RWPE1 (cell line): ENCODE measurements at regions not wholly inside any gene's neighbourhood (a gene's known extent, or its start where the extent isn't known, plus 50 kb on each side); places are given as distances from the start of the nearest gene placed in this dataset.

Experiments
- CTCF ChIA-PET: fragments of 350-600 bp; sonication (Branson Sonifier 250); formaldehyde crosslinking; extraction: SDS; loops from one replicate; lab custom pipeline; 2021; lab: Yijun Ruan, JAX
- POLR2A ChIA-PET: fragments of 400-600 bp; formaldehyde crosslinking; extraction: SDS; loops from one replicate; lab custom pipeline; 2020; ENCODE audit warnings: antibody characterized with exemption; ENCODE audit not compliant: low non-redundant PET; lab: Yijun Ruan, JAX
- DNase-seq: peaks from one replicate; pipeline ENCODE4 v3.0.0; 2012; ENCODE audit warnings: low spot score
- H3K27ac ChIP-seq: fragments of 450-650 bp; 2 replicates; pipeline ENCODE4 v1.5.1; 2017
- TF ChIP-seq, protein P1 (sequence below): fragments of 450-650 bp; conservative IDR thresholded peaks from 2 replicates; pipeline ENCODE4 v1.5.1; 2017; ENCODE audit warnings: low read depth, mild to moderate bottlenecking

GRCh38 chr13:72456486-72456885 lies 270.9 kb downstream of the MZT1 start:
- TF ChIP-seq, protein P1, sequence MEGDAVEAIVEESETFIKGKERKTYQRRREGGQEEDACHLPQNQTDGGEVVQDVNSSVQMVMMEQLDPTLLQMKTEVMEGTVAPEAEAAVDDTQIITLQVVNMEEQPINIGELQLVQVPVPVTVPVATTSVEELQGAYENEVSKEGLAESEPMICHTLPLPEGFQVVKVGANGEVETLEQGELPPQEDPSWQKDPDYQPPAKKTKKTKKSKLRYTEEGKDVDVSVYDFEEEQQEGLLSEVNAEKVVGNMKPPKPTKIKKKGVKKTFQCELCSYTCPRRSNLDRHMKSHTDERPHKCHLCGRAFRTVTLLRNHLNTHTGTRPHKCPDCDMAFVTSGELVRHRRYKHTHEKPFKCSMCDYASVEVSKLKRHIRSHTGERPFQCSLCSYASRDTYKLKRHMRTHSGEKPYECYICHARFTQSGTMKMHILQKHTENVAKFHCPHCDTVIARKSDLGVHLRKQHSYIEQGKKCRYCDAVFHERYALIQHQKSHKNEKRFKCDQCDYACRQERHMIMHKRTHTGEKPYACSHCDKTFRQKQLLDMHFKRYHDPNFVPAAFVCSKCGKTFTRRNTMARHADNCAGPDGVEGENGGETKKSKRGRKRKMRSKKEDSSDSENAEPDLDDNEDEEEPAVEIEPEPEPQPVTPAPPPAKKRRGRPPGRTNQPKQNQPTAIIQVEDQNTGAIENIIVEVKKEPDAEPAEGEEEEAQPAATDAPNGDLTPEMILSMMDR = no peak
- no peak overlapping the region for H3K27ac ChIP-seq
- CTCF ChIA-PET = no interaction called here
- DNase-seq = no peak
- POLR2A ChIA-PET = no interaction called here

DNA sequence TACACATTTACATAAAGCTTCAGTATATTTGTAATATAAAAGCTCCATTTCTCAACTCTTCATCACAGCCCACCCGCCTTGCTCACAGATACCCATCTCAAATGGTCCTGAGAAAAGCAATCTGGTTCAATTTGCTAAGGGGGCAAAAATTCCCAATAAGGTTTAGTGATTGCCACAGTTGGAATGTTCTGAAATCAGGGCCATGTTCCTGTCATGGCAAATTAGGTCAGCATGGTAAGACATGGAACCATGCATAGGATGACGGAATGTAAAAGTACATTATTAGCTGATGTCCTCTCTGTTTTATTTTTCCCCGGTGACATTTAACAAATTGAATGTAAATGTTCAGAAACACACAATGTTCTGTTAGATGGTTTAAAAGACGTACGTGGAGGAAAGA lies 274.3 kb downstream of the MZT1 start:
- no peak for DNase-seq
- no peak overlapping the region for H3K27ac ChIP-seq
- ChIA-PET CTCF (interaction anchor here (0.5 kb wide), 1 partner anchor 49 kb away, joined by 3 read pairs; no protein-coding TSS in a partner anchor), POLR2A (no interaction called here)
- TF ChIP-seq, protein P1 = no peak

DNA sequence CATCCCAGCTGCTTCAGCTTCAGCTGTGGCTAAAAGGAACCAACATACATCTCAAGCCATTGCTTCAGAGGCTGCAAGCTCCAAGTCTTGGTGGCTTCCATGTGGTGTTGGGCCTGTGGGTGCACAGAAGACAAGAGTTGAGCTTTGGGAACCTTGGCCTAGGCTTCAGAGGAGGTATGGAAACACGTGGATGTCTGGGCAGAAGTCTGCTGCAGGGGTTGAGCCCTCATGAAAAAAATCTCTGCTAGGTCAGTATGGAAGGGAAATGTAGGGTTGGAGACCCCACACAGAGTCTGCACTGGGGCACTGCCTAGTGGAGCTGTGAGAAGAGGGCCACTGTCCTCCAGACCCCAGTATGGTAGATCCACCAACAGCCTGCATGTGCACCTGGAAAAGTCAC lies 279.3 kb downstream of the MZT1 start:
- DNase-seq = no peak
- H3K27ac ChIP-seq = no peak overlapping the region
- POLR2A ChIA-PET = no interaction called here
- CTCF ChIA-PET = no interaction called here
- TF ChIP-seq, protein P1 = no peak

GRCh38 chr13:72444999-72445398 lies 282.4 kb downstream of the MZT1 start:
- DNase-seq = no peak
- POLR2A ChIA-PET = no interaction called here
- TF ChIP-seq, protein P1 = no peak
- CTCF ChIA-PET = interaction anchor here (0.6 kb wide), 1 partner anchor 165 kb away, joined by 3 read pairs; no protein-coding TSS in a partner anchor
- H3K27ac ChIP-seq = no peak overlapping the region

DNA sequence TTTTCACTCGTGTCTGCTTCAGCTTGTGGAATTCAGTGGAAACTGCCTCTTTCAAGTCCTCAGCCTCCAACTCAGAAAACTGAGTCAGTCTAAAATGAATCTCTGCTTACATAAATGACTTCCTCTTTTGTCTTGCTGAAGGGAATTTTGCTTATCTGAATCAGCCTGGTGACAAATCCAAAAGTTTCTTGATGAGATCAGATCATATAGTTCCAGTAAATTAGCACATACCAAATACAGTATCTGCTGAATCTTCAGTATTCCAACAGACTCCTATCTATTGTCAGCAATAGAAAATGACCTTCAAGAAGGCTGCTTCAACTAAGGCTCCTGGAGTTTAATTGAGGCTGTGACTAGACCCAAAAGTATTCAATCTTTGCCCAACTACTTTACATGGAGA lies 290.0 kb downstream of the MZT1 start:
- TF ChIP-seq, protein P1 = no peak
- ChIA-PET CTCF (no interaction called here), POLR2A (no interaction called here)
- no peak for DNase-seq
- no peak overlapping the region for H3K27ac ChIP-seq

- ChIA-PET POLR2A (no interaction called here), CTCF (no interaction called here)
- no peak for DNase-seq
- TF ChIP-seq, protein P1 = no peak
- H3K27ac ChIP-seq = no peak overlapping the region
Observed at GRCh38 chr13:72435251-72435650, 292.2 kb downstream of the MZT1 start.
